Gastrocnemius medialis (tissue), 4 donors: ENCODE measurements at regions not wholly inside any gene's neighbourhood (a gene's known extent, or its start where the extent isn't known, plus 50 kb on each side); places are given as distances from the start of the nearest gene placed in this dataset.

Source experiments
- ATAC-seq, 2 donors: fragments of 150-250 bp; one replicate each; pipeline ENCODE4 v1.9.1; 2016
- DNase-seq, 2 donors: peaks; one replicate each; pipeline ENCODE4 v3.0.0-alpha.2; 2019
- H3K27ac ChIP-seq, 4 donors: fragments of 200-600 bp; sonication (generic); 1 replicate in 1 of 4; 2 replicates in 3 of 4; pipeline ENCODE4 v1.5.1; 2016 to 2018; ENCODE audit warnings: mild to moderate bottlenecking in 2 of 4, moderate library complexity in 1 of 4
- H3K27me3 ChIP-seq, 3 donors: fragments of 200-600 bp; sonication (generic) in 2 of 3; 1 replicate in 1 of 3; 2 replicates in 2 of 3; pipeline versions ENCODE4 v1.5.1 to v1.6.0; 2016 to 2019; ENCODE audit warnings: mild to moderate bottlenecking in 1 of 3, moderate library complexity in 1 of 3
- H3K36me3 ChIP-seq, 2 donors: fragments of 200-600 bp; sonication (generic) in 1 of 2; one replicate each; pipeline ENCODE4 v1.5.1; 2017 to 2018
- H3K4me1 ChIP-seq, 2 donors: fragments of 200-600 bp; sonication (generic) in 1 of 2; one replicate each; pipeline ENCODE4 v1.5.1; 2016 to 2017; ENCODE audit warnings: mild to moderate bottlenecking in 2 of 2
- H3K4me3 ChIP-seq, 4 donors: fragments of 200-600 bp; sonication (generic) in 3 of 4; 1 replicate in 1 of 4; 2 replicates in 3 of 4; pipeline ENCODE4 v1.5.1; 2016 to 2019; ENCODE audit warnings: mild to moderate bottlenecking in 2 of 4
- H3K9me3 ChIP-seq, 3 donors: fragments of 200-600 bp; sonication (generic) in 2 of 3; 1 replicate in 1 of 3; 2 replicates in 2 of 3; pipeline ENCODE4 v1.5.1; 2016 to 2019
- CTCF ChIP-seq, 5 experiments: fragments of 450-650 bp in 3 of 5; fragments of 200-600 bp in 2 of 5; sonication (generic) in 2 of 5; IDR thresholded peaks in 4 of 5; conservative IDR thresholded peaks in 1 of 5; 1 replicate in 4 of 5; 2 replicates in 1 of 5; pipeline ENCODE4 v1.5.1; 2016 to 2019; ENCODE audit warnings: antibody characterized with exemption in 5 of 5, mild to moderate bottlenecking in 3 of 5, moderate library complexity in 3 of 5
- POLR2A ChIP-seq, 2 donors: fragments of 450-650 bp; IDR thresholded peaks; one replicate each; pipeline ENCODE4 v1.6.1; 2017; ENCODE audit warnings: antibody characterized with exemption in 2 of 2, mild to moderate bottlenecking in 2 of 2, moderate library complexity in 2 of 2
- in situ Hi-C, 4 donors: fragments of 200-750 bp; cut with MboI; loops; one replicate each; pipeline versions ENCODE4 v1.15.0 to v1.8.0; 2017; ENCODE audit warnings: low sequenced_read_pairs in 4 of 4
- intact Hi-C: fragments of 100-400 bp; cut with DNase I; formaldehyde crosslinking; loops from one replicate; pipeline ENCODE4 v1.15.1; 2023; ENCODE audit warnings: low total_unique reads

- in situ Hi-C loops, result no loop called here
- Histone ChIP-seq H3K9me3 (no peaks in the 10 kb centered on the region), H3K27ac (peak overlapping the region; percentile 37 to 64 (median 54)), H3K36me3 (no peaks in the 10 kb centered on the region), H3K4me3 (no peak overlapping the region), H3K27me3 (no peaks in the 10 kb centered on the region), H3K4me1 (peaks cover 9 to 16% of the 10 kb centered on the region in 2 donors)
- intact Hi-C loops, result no loop called here
- TF ChIP-seq CTCF (IDR thresholded peaks at IDR 0.05 in 4 of 5, conservative IDR thresholded peaks at IDR 0.05 in 1 of 5), result no peak
- no peak for TF ChIP-seq POLR2A (IDR thresholded peaks at IDR 0.05)
- ATAC-seq (peak; percentile 63 to 69), DNase-seq (peak in 1 of 2 donors; percentile 41)
Measured at GRCh38 chr10:44198780-44199097, 186.2 kb downstream of the CXCL12 start.

GRCh38 chr10:44198096-44198779, 186.7 kb downstream of the CXCL12 start:
- TF ChIP-seq CTCF (IDR thresholded peaks at IDR 0.05 in 4 of 5, conservative IDR thresholded peaks at IDR 0.05 in 1 of 5) (no peak), POLR2A (IDR thresholded peaks at IDR 0.05) (no peak)
- H3K36me3 ChIP-seq, result no peaks in the 10 kb centered on the region
- DNase-seq, result no peak
- H3K4me3 ChIP-seq, result no peak overlapping the region
- H3K4me1 ChIP-seq, result peaks cover 9 to 16% of the 10 kb centered on the region in 2 donors
- in situ Hi-C loops (no loop called here), intact Hi-C loops (no loop called here)
- ATAC-seq, result peak; percentile 39 to 59
- H3K27ac ChIP-seq, result peak overlapping the region; percentile 37 to 64 (median 54)
- no peaks in the 10 kb centered on the region for H3K9me3 ChIP-seq
- no peaks in the 10 kb centered on the region for H3K27me3 ChIP-seq

GRCh38 chr10:44197646-44198045, 187.3 kb downstream of the CXCL12 start:
- peak overlapping the region in 2 of 4 donors; percentile 46 to 64 for H3K27ac ChIP-seq
- H3K4me3 ChIP-seq, result no peak overlapping the region
- intact Hi-C loops, result no loop called here
- TF ChIP-seq POLR2A (IDR thresholded peaks at IDR 0.05) (no peak), CTCF (IDR thresholded peaks at IDR 0.05 in 4 of 5, conservative IDR thresholded peaks at IDR 0.05 in 1 of 5) (no peak)
- no peaks in the 10 kb centered on the region for H3K27me3 ChIP-seq
- peaks cover 9 to 16% of the 10 kb centered on the region in 2 donors for H3K4me1 ChIP-seq
- no peak for ATAC-seq
- no peaks in the 10 kb centered on the region for H3K36me3 ChIP-seq
- DNase-seq, result no peak
- H3K9me3 ChIP-seq, result no peaks in the 10 kb centered on the region
- in situ Hi-C loops, result no loop called here

- DNase-seq, result no peak
- H3K27ac ChIP-seq, result no peak overlapping the region
- ATAC-seq, result no peak
- intact Hi-C loops (no loop called here), in situ Hi-C loops (no loop called here)
- no peaks in the 10 kb centered on the region for H3K9me3 ChIP-seq
- no peak for TF ChIP-seq CTCF (IDR thresholded peaks at IDR 0.05 in 4 of 5, conservative IDR thresholded peaks at IDR 0.05 in 1 of 5)
- no peak for TF ChIP-seq POLR2A (IDR thresholded peaks at IDR 0.05)
- no peak overlapping the region for H3K4me3 ChIP-seq
- no peaks in the 10 kb centered on the region for H3K27me3 ChIP-seq
- H3K4me1 ChIP-seq, result peaks cover 9 to 16% of the 10 kb centered on the region in 2 donors
- no peaks in the 10 kb centered on the region for H3K36me3 ChIP-seq
Measured at GRCh38 chr10:44196336-44196735, 188.6 kb downstream of the CXCL12 start.

GRCh38 chr10:44196008-44196320, 188.9 kb downstream of the CXCL12 start:
- DNase-seq (no peak), ATAC-seq (no peak)
- no peak overlapping the region for H3K27ac ChIP-seq
- TF ChIP-seq POLR2A (IDR thresholded peaks at IDR 0.05) (no peak), CTCF (IDR thresholded peaks at IDR 0.05 in 4 of 5, conservative IDR thresholded peaks at IDR 0.05 in 1 of 5) (no peak)
- H3K36me3 ChIP-seq, result no peaks in the 10 kb centered on the region
- intact Hi-C loops (no loop called here), in situ Hi-C loops (no loop called here)
- H3K27me3 ChIP-seq, result no peaks in the 10 kb centered on the region
- H3K4me1 ChIP-seq, result peaks cover 9 to 16% of the 10 kb centered on the region in 2 donors
- no peaks in the 10 kb centered on the region for H3K9me3 ChIP-seq
- H3K4me3 ChIP-seq, result no peak overlapping the region
